Ovary (tissue), 3 donors: ENCODE measurements at regions not wholly inside any gene's neighbourhood (a gene's known extent, or its start where the extent isn't known, plus 50 kb on each side); places are given as distances from the start of the nearest gene placed in this dataset.

Experiments
- POLR2A ChIP-seq: fragments of 450-650 bp; IDR thresholded peaks from one replicate; pipeline ENCODE4 v1.6.1; 2017; ENCODE audit warnings: antibody characterized with exemption, mild to moderate bottlenecking, moderate library complexity
- TF ChIP-seq, protein P1 (sequence below), 3 donors: fragments of 450-650 bp in 2 of 3; fragments of 200-600 bp in 1 of 3; IDR thresholded peaks; one replicate each; pipeline versions ENCODE4 v1.5.1 to v1.8.0; 2016 to 2022; ENCODE audit warnings: antibody characterized with exemption in 3 of 3, mild to moderate bottlenecking in 1 of 3
- donor health status: DM: no; HTN: no; CAD: no.

GRCh38 chr7:125926621-125927020, 997.0 kb upstream of the POT1 start:
- TF ChIP-seq, protein P1, sequence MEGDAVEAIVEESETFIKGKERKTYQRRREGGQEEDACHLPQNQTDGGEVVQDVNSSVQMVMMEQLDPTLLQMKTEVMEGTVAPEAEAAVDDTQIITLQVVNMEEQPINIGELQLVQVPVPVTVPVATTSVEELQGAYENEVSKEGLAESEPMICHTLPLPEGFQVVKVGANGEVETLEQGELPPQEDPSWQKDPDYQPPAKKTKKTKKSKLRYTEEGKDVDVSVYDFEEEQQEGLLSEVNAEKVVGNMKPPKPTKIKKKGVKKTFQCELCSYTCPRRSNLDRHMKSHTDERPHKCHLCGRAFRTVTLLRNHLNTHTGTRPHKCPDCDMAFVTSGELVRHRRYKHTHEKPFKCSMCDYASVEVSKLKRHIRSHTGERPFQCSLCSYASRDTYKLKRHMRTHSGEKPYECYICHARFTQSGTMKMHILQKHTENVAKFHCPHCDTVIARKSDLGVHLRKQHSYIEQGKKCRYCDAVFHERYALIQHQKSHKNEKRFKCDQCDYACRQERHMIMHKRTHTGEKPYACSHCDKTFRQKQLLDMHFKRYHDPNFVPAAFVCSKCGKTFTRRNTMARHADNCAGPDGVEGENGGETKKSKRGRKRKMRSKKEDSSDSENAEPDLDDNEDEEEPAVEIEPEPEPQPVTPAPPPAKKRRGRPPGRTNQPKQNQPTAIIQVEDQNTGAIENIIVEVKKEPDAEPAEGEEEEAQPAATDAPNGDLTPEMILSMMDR (IDR thresholded peaks at IDR 0.05), result no peak
- TF ChIP-seq POLR2A, result no peak
